ENCODE measurements at regions not wholly inside any gene's neighbourhood (a gene's known extent, or its start where the extent isn't known, plus 50 kb on each side); places are given as distances from the start of the nearest gene placed in this dataset.

DNA sequence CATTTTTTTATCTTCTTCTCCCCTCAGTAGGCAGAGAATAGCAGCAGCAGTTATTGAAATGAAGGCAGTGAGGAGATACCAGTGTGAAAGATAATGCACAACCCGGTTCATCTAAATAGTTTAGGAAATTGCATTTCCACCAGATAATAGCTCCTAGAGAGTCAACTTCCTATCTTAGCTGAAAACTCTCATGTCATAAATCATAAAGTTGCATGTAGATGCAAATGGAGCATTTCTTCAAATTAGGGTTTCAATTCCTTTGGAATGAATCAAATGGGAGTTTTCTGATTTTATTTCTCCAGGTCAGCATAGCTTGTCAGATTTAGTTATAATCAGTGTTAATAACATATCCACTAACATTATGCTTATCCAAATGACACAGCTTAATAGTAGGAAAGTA is 335.3 kb downstream of the CNTNAP4 start:
- DNase-seq (ENCODE audit: low read depth), result no peak
- no peak overlapping the region for H3K4me3 ChIP-seq (ENCODE audit: low read depth, low read length)
- TF ChIP-seq POLR2A (IDR thresholded peaks at IDR 0.05; ENCODE audit: extremely low read depth, insufficient read length) (no peak), MYC (IDR thresholded peaks at IDR 0.05; ENCODE audit: low read depth, low read length) (no peak)
- TF ChIP-seq, protein P1, sequence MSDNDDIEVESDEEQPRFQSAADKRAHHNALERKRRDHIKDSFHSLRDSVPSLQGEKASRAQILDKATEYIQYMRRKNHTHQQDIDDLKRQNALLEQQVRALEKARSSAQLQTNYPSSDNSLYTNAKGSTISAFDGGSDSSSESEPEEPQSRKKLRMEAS (IDR thresholded peaks at IDR 0.05; ENCODE audit: low read depth, low read length), result no peak
- TF ChIP-seq, protein P2, sequence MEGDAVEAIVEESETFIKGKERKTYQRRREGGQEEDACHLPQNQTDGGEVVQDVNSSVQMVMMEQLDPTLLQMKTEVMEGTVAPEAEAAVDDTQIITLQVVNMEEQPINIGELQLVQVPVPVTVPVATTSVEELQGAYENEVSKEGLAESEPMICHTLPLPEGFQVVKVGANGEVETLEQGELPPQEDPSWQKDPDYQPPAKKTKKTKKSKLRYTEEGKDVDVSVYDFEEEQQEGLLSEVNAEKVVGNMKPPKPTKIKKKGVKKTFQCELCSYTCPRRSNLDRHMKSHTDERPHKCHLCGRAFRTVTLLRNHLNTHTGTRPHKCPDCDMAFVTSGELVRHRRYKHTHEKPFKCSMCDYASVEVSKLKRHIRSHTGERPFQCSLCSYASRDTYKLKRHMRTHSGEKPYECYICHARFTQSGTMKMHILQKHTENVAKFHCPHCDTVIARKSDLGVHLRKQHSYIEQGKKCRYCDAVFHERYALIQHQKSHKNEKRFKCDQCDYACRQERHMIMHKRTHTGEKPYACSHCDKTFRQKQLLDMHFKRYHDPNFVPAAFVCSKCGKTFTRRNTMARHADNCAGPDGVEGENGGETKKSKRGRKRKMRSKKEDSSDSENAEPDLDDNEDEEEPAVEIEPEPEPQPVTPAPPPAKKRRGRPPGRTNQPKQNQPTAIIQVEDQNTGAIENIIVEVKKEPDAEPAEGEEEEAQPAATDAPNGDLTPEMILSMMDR (IDR thresholded peaks at IDR 0.05; ENCODE audit: low read depth, low read length), result no peak

DNA sequence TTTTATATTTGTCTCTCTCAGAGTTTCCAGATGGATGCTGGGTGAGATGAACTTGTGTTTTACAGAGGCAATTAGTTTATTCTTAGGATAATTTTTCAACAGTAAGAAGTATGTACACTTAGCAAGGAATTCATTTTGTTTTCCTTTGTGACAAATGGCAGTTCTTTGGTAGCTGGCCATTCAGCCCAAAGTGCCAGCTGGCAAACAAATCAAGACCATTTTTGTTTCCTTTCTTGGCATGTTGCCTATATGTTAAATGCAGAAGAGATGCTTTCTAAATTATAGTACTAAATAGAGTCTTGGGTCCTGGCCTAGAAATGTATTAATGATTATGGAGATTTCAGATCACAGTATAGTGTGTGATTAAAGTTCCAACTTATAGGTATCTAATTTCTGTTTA is 337.1 kb downstream of the CNTNAP4 start:
- H3K4me3 ChIP-seq (ENCODE audit: low read depth, low read length), result no peak overlapping the region
- DNase-seq (ENCODE audit: low read depth), result no peak
- TF ChIP-seq MYC (IDR thresholded peaks at IDR 0.05; ENCODE audit: low read depth, low read length) (no peak), POLR2A (IDR thresholded peaks at IDR 0.05; ENCODE audit: extremely low read depth, insufficient read length) (no peak)
- TF ChIP-seq, protein P1 (IDR thresholded peaks at IDR 0.05; ENCODE audit: low read depth, low read length), result no peak
- TF ChIP-seq, protein P2 (IDR thresholded peaks at IDR 0.05; ENCODE audit: low read depth, low read length), result no peak

DNA sequence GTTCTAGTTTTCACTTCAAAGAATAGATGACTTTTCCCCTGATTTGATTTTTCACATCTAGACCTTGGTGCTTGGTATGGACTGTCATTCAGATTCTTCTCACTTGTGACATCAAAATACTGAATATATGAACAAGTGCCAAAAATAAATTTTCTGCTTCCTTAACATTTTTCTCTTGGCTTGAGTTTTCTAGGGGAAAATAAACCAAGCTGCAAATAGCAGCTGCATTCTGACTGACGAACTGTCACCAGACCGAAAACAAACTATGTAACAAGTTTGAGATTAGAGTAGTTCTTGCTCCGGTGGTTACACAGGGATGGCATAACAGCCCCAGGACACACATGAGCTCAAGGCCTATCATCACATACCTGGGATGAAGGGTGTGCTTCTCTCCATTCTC is 345.7 kb downstream of the CNTNAP4 start:
- H3K4me3 ChIP-seq (ENCODE audit: low read depth, low read length), result no peak overlapping the region
- TF ChIP-seq POLR2A (IDR thresholded peaks at IDR 0.05; ENCODE audit: extremely low read depth, insufficient read length), result no peak
- TF ChIP-seq, protein P1 (IDR thresholded peaks at IDR 0.05; ENCODE audit: low read depth, low read length), result no peak
- TF ChIP-seq, protein P2 (IDR thresholded peaks at IDR 0.05; ENCODE audit: low read depth, low read length), result no peak
- no peak for TF ChIP-seq MYC (IDR thresholded peaks at IDR 0.05; ENCODE audit: low read depth, low read length)

DNA sequence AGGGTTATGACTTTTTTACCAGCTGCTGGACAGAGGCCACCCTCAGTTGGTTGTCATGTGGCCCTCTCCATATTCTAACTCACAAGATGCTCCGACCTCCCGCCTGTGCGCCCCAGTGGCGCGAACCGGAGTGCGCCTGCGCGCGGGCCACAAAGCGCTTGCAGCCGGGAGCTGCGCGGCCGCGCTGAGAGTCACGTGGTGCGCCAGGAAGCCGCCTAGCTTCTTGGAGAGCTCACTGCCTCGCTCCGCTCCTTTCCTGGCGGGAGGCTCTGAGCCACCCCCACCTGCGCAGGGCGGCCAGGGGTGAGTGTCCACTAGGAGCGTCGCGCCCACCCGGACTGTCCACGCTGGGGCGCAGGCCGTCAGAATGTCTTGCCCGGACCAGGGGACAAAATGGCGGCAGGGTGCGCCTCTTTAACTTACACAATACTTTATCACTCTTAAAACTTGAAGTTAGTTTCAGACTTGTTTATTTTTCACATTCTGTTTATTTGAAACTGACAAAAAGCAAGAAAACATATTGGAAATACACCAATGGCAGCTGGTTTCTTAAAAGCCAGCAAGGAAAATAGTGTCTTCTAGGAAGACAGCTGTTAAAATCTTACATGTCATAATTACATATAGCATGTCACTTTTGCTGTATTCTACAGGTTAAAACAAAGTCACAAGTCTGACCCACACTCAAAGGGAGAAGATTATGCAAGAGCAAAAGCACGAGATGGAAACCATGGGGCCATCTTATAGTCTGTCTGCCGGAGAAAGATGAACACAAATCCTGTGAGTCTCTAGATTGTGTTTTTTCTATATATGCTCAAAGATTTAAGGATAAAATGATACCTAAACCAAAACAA is 357.9 kb downstream of the CNTNAP4 start:
- no peak overlapping the region for H3K4me3 ChIP-seq (ENCODE audit: low read depth, low read length)
- TF ChIP-seq, protein P1 (IDR thresholded peaks at IDR 0.05; ENCODE audit: low read depth, low read length), result no peak
- no peak for TF ChIP-seq POLR2A (IDR thresholded peaks at IDR 0.05; ENCODE audit: extremely low read depth, insufficient read length)
- no peak for TF ChIP-seq MYC (IDR thresholded peaks at IDR 0.05; ENCODE audit: low read depth, low read length)
- TF ChIP-seq, protein P2 (IDR thresholded peaks at IDR 0.05; ENCODE audit: low read depth, low read length), result no peak
- no peak for DNase-seq (ENCODE audit: low read depth)

More for the DNA sequence above, 345.7 kb downstream of the CNTNAP4 start:
- no peak for DNase-seq (ENCODE audit: low read depth)

DNA sequence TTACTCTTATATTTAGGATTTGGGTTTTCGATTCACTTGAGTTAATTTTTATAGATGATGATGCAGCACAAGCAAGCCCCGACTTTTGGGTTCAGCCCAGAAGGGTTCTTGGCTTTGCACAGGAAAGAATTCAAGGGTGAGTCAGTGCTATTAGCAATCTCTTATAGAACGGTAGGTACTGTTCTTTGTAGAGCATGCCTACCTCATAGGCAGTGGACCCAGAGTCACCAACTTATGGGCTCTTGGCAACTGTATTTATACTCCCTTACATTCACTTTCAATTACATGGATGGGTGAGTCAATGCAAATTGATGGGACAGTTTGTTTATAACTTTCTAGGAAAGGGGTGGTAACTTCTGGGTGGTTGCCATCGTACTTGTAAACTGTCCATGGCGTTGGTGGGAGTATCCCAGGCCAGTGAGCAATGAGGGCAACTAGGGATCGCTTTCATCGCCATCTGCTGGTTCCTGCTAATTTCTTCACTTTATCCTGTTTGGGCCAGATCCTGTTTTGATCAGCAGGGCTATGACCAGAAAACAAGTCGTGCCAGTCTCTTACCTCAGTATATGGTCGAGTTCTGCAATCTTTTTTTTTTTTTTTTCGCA is 362.6 kb downstream of the CNTNAP4 start:
- DNase-seq (ENCODE audit: low read depth), result peak; percentile 43
- H3K4me3 ChIP-seq (ENCODE audit: low read depth, low read length), result no peak overlapping the region
- TF ChIP-seq, protein P2 (IDR thresholded peaks at IDR 0.05; ENCODE audit: low read depth, low read length), result peak; percentile 42
- TF ChIP-seq, protein P1 (IDR thresholded peaks at IDR 0.05; ENCODE audit: low read depth, low read length), result no peak
- no peak for TF ChIP-seq MYC (IDR thresholded peaks at IDR 0.05; ENCODE audit: low read depth, low read length)
- no peak for TF ChIP-seq POLR2A (IDR thresholded peaks at IDR 0.05; ENCODE audit: extremely low read depth, insufficient read length)
